Fibroblast of lung (primary cell): ENCODE measurements at regions not wholly inside any gene's neighbourhood (a gene's known extent, or its start where the extent isn't known, plus 50 kb on each side); places are given as distances from the start of the nearest gene placed in this dataset.
A peak's percentile ranks its signal among the peaks of the same experiment; 100 is the strongest.

Experiments
- DNase-seq, 2 donors: peaks; one replicate each; pipeline versions ENCODE4 v3.0.0 to v3.0.0-alpha.2; 2010; ENCODE audit warnings: low read depth in 2 of 2
- H2AFZ ChIP-seq: 2 replicates; pipeline ENCODE4 v1.5.1; 2012; ENCODE audit warnings: low read length, control low read depth, inconsistent platforms
- H3K27ac ChIP-seq: 2 replicates; pipeline ENCODE4 v1.5.1; 2011; ENCODE audit warnings: low read length, control low read depth; ENCODE audit not compliant: insufficient read depth
- H3K27me3 ChIP-seq: 2 replicates; pipeline ENCODE4 v1.5.1; 2011; ENCODE audit warnings: mild to moderate bottlenecking, low read length; ENCODE audit not compliant: control insufficient read depth, insufficient read depth
- H3K36me3 ChIP-seq: 2 replicates; pipeline ENCODE4 v1.5.1; 2011; ENCODE audit warnings: low read length; ENCODE audit not compliant: control insufficient read depth, insufficient read depth
- H3K4me1 ChIP-seq: 2 replicates; pipeline ENCODE4 v1.5.1; 2011; ENCODE audit warnings: low read length; ENCODE audit not compliant: control insufficient read depth, insufficient read depth; ENCODE audit errors: extremely low read depth
- H3K4me2 ChIP-seq: 2 replicates; pipeline ENCODE4 v1.5.1; 2011; ENCODE audit warnings: low read length, control low read depth; ENCODE audit not compliant: insufficient read depth; ENCODE audit errors: extremely low read depth
- H3K4me3 ChIP-seq, 4 experiments: fragments of 200-600 bp in 1 of 4; sonication (generic) in 1 of 4; replicated peaks in 1 of 4; 2 replicates each; pipeline ENCODE4 v1.5.1; 2011 to 2016; ENCODE audit warnings: low read length in 4 of 4, low read depth in 3 of 4, mild to moderate bottlenecking in 3 of 4, control low read depth in 2 of 4, inconsistent platforms in 1 of 4, mixed read lengths in 1 of 4; ENCODE audit not compliant: insufficient read depth in 1 of 4; ENCODE audit errors: control extremely low read depth in 1 of 4
- H3K79me2 ChIP-seq: 2 replicates; pipeline ENCODE4 v1.5.1; 2012; ENCODE audit warnings: mild to moderate bottlenecking, low read length, inconsistent platforms; ENCODE audit not compliant: control insufficient read depth, insufficient read depth
- H3K9ac ChIP-seq: 2 replicates; pipeline ENCODE4 v1.5.1; 2011; ENCODE audit warnings: mild to moderate bottlenecking, low read length, control low read depth; ENCODE audit not compliant: insufficient read depth
- H3K9me3 ChIP-seq: 2 replicates; pipeline ENCODE4 v1.5.1; 2012; ENCODE audit warnings: low read depth, low read length; ENCODE audit not compliant: control insufficient read depth, insufficient read depth
- H4K20me1 ChIP-seq: 2 replicates; pipeline ENCODE4 v1.5.1; 2011; ENCODE audit warnings: low read length; ENCODE audit not compliant: control insufficient read depth, insufficient read depth; ENCODE audit errors: extremely low read depth
- EZH2 ChIP-seq: IDR thresholded peaks from 2 replicates; pipeline ENCODE4 v1.5.1; 2012; ENCODE audit warnings: low read length, control low read depth, mild to moderate bottlenecking; ENCODE audit errors: missing control alignments
- TF ChIP-seq, protein P1 (sequence below), 2 donors: IDR thresholded peaks in 1 of 2; conservative IDR thresholded peaks in 1 of 2; 1 replicate in 1 of 2; 2 replicates in 1 of 2; pipeline ENCODE4 v1.5.1; 2011 to 2012; ENCODE audit warnings: low read length in 2 of 2, control low read depth in 1 of 2, inconsistent platforms in 1 of 2, low read depth in 1 of 2, mild to moderate bottlenecking in 1 of 2

GRCh38 chr14:81625343-81625742 is 91.7 kb upstream of the SEL1L start:
- Histone ChIP-seq H3K4me3 (no peak overlapping the region), H3K9ac (no peak overlapping the region), H4K20me1 (no peaks in the 10 kb centered on the region), H3K9me3 (no peaks in the 10 kb centered on the region), H3K79me2 (no peaks in the 10 kb centered on the region), H3K4me2 (no peak overlapping the region), H3K4me1 (no peaks in the 10 kb centered on the region), H2AFZ (no peak overlapping the region), H3K36me3 (no peaks in the 10 kb centered on the region), H3K27ac (no peak overlapping the region), H3K27me3 (no peaks in the 10 kb centered on the region)
- no peak for TF ChIP-seq EZH2
- TF ChIP-seq, protein P1, sequence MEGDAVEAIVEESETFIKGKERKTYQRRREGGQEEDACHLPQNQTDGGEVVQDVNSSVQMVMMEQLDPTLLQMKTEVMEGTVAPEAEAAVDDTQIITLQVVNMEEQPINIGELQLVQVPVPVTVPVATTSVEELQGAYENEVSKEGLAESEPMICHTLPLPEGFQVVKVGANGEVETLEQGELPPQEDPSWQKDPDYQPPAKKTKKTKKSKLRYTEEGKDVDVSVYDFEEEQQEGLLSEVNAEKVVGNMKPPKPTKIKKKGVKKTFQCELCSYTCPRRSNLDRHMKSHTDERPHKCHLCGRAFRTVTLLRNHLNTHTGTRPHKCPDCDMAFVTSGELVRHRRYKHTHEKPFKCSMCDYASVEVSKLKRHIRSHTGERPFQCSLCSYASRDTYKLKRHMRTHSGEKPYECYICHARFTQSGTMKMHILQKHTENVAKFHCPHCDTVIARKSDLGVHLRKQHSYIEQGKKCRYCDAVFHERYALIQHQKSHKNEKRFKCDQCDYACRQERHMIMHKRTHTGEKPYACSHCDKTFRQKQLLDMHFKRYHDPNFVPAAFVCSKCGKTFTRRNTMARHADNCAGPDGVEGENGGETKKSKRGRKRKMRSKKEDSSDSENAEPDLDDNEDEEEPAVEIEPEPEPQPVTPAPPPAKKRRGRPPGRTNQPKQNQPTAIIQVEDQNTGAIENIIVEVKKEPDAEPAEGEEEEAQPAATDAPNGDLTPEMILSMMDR (conservative IDR thresholded peaks at IDR 0.05 in 1 of 2, IDR thresholded peaks at IDR 0.05 in 1 of 2; ENCODE audit: low read depth in 1 of 2, low read length in 2 of 2), result no peak
- peak in 1 of 2 donors; percentile 2 for DNase-seq

DNA sequence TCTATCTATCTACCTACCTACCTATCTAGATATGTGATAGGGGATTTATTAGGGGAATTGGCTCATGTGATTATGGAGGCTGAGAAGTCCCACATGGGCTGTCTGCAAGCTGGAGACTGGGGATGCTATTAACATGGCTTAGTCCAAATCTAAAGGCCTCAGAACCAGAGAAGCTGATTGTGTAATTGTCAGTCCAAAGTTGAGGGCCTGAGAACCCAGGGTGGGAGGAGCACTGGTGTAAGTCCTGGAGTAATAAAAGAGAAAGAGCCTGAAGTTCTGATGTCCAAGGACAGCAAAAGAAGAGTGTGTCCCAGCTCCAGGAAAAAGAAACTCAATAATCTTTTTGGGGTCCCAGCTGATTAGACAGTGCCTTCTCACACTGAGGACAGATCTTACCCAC is 98.5 kb upstream of the SEL1L start:
- TF ChIP-seq EZH2, result no peak
- TF ChIP-seq, protein P1 (conservative IDR thresholded peaks at IDR 0.05 in 1 of 2, IDR thresholded peaks at IDR 0.05 in 1 of 2; ENCODE audit: low read depth in 1 of 2, low read length in 2 of 2), result no peak
- Histone ChIP-seq H3K79me2 (no peaks in the 10 kb centered on the region), H2AFZ (no peak overlapping the region), H3K27ac (no peak overlapping the region), H3K9me3 (no peaks in the 10 kb centered on the region), H3K36me3 (no peaks in the 10 kb centered on the region), H3K27me3 (no peaks in the 10 kb centered on the region), H3K4me2 (no peak overlapping the region), H4K20me1 (no peaks in the 10 kb centered on the region), H3K4me1 (no peaks in the 10 kb centered on the region), H3K9ac (no peak overlapping the region), H3K4me3 (no peak overlapping the region)
- no peak for DNase-seq

DNA sequence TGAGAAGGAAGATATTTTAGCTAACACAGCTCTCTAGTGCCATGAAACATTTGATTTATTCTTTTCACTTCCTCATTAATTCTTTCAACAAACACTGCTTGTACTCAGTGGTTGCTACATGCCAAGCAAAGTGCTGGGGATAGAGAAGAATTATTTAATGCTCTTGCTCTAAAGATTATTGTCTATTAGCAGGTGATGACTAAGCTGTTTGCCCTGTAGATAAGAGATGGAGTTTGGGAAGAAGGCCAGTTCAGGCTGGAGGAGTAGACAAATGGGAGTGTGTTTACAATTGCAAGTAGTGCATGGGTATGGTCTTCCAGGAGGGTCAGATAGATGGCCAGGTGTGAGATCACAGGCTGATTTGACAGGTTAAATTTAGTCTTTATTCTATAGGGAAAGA is 99.8 kb upstream of the SEL1L start:
- Histone ChIP-seq H3K36me3 (no peaks in the 10 kb centered on the region), H3K4me1 (no peaks in the 10 kb centered on the region), H3K27me3 (no peaks in the 10 kb centered on the region), H3K4me2 (no peak overlapping the region), H3K9ac (no peak overlapping the region), H3K9me3 (no peaks in the 10 kb centered on the region), H3K4me3 (no peak overlapping the region), H3K79me2 (no peaks in the 10 kb centered on the region), H2AFZ (no peak overlapping the region), H4K20me1 (no peaks in the 10 kb centered on the region), H3K27ac (no peak overlapping the region)
- DNase-seq, result no peak
- TF ChIP-seq, protein P1 (conservative IDR thresholded peaks at IDR 0.05 in 1 of 2, IDR thresholded peaks at IDR 0.05 in 1 of 2; ENCODE audit: low read depth in 1 of 2, low read length in 2 of 2), result no peak
- no peak for TF ChIP-seq EZH2
